HG03432 (cell line): ENCODE measurements at regions not wholly inside any gene's neighbourhood (a gene's known extent, or its start where the extent isn't known, plus 50 kb on each side); places are given as distances from the start of the nearest gene placed in this dataset.
"Not testable (repeated sequence)": the region's sequence is repeated elsewhere in the genome, so short reads cannot be mapped to it uniquely, and the experiment has no call there.

Source experiments
- ATAC-seq: cut with Tn5 transposase; IDR thresholded peaks from one replicate; pipeline ENCODE4 v1.9.1; 2021; ENCODE audit warnings: mild to moderate bottlenecking, moderate library complexity; ENCODE audit not compliant: unreplicated experiment

GRCh38 chr6:11387707-11388430 is 149.7 kb upstream of the TMEM170B start:
- ATAC-seq: no peak

GRCh38 chr6:11386726-11387125 is 150.8 kb upstream of the TMEM170B start:
- no peak for ATAC-seq

- peak; percentile 69 for ATAC-seq
These were observed 151.2 kb upstream of the TMEM170B start for GRCh38 chr6:11386323-11386722.

GRCh38 chr6:11384531-11385309 is 152.3 kb upstream of the NEDD9 start:
- no peak for ATAC-seq

GRCh38 chr6:11381801-11382513 is 149.5 kb upstream of the NEDD9 start:
- peak; percentile 88 for ATAC-seq

GRCh38 chr6:11380969-11381744 is 148.7 kb upstream of the NEDD9 start:
- no peak for ATAC-seq

GRCh38 chr6:11380549-11380948 is 148.1 kb upstream of the NEDD9 start:
- ATAC-seq: no peak

- no peak for ATAC-seq
These were observed 147.3 kb upstream of the NEDD9 start for GRCh38 chr6:11379805-11380204.

- ATAC-seq: no peak
These were observed 146.2 kb upstream of the NEDD9 start for GRCh38 chr6:11378639-11379038.

GRCh38 chr6:11374036-11375010 is 141.9 kb upstream of the NEDD9 start:
- ATAC-seq: peak; percentile 94

GRCh38 chr6:11373208-11373607 is 140.7 kb upstream of the NEDD9 start:
- ATAC-seq: no peak

GRCh38 chr6:11372186-11372790 is 139.8 kb upstream of the NEDD9 start:
- not testable (repeated sequence) for ATAC-seq

- no peak for ATAC-seq
These were observed 137.9 kb upstream of the NEDD9 start for GRCh38 chr6:11370191-11371018.

GRCh38 chr6:11368760-11369159 is 136.3 kb upstream of the NEDD9 start:
- peak; percentile 36 for ATAC-seq

- no peak for ATAC-seq
These were observed 135.8 kb upstream of the NEDD9 start for GRCh38 chr6:11368264-11368663.

GRCh38 chr6:11367638-11368199 is 135.3 kb upstream of the NEDD9 start:
- no peak for ATAC-seq

GRCh38 chr6:11366934-11367637 is 134.6 kb upstream of the NEDD9 start:
- ATAC-seq: no peak
